ENCODE measurements at regions not wholly inside any gene's neighbourhood (a gene's known extent, or its start where the extent isn't known, plus 50 kb on each side); places are given as distances from the start of the nearest gene placed in this dataset.
A peak's percentile ranks its signal among the peaks of the same experiment; 100 is the strongest.

DNA sequence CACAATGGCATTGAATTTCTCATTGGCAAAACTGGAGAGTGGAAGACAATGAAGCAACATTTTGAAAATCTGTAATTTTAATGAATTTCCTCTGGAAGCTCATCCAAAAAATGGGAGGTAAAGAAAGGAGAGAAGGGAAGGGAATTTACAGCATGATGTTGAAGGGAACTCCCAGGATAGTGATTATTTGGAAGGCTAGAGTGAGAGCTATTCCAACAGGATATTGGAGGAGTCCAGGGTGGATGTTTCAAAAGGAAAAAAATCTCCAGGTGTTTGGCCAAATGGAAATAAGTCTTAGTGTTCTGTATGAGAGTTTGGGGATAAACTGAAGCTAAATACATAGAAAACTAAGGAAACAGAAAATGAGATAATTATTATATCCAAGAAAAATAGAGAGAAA, 106.2 kb downstream of the IZUMO3 start:
- no peak overlapping the region for H3K4me3 ChIP-seq (ENCODE audit: insufficient read depth, low read depth, low read length)

GRCh38 chr9:24438876-24439275, 106.8 kb downstream of the IZUMO3 start:
- Histone ChIP-seq H3K27me3 (ENCODE audit: control insufficient read depth, insufficient read depth, low read length, poor library complexity, severe bottlenecking) (no peaks in the 10 kb centered on the region), H3K27ac (ENCODE audit: insufficient read depth, low read depth, low read length, poor library complexity, severe bottlenecking) (no peak overlapping the region), H3K9me3 (ENCODE audit: control insufficient read depth, low read length) (no peaks in the 10 kb centered on the region), H3K36me3 (ENCODE audit: control insufficient read depth, insufficient read depth, low read length) (no peaks in the 10 kb centered on the region), H3K4me3 (ENCODE audit: insufficient read depth, low read depth, low read length) (no peak overlapping the region), H3K4me1 (ENCODE audit: control insufficient read depth, insufficient read depth, low read length) (no peaks in the 10 kb centered on the region)
- 92 to 95% methylated on average over 3 of the region's 3 CpGs for WGBS, 2 experiments

More for the DNA sequence above, 106.2 kb downstream of the IZUMO3 start:
- Histone ChIP-seq H3K27ac (ENCODE audit: insufficient read depth, low read depth, low read length, poor library complexity, severe bottlenecking) (no peak overlapping the region), H3K27me3 (ENCODE audit: control insufficient read depth, insufficient read depth, low read length, poor library complexity, severe bottlenecking) (no peaks in the 10 kb centered on the region), H3K36me3 (ENCODE audit: control insufficient read depth, insufficient read depth, low read length) (no peaks in the 10 kb centered on the region), H3K9me3 (ENCODE audit: control insufficient read depth, low read length) (no peaks in the 10 kb centered on the region), H3K4me1 (ENCODE audit: control insufficient read depth, insufficient read depth, low read length) (no peaks in the 10 kb centered on the region)

DNA sequence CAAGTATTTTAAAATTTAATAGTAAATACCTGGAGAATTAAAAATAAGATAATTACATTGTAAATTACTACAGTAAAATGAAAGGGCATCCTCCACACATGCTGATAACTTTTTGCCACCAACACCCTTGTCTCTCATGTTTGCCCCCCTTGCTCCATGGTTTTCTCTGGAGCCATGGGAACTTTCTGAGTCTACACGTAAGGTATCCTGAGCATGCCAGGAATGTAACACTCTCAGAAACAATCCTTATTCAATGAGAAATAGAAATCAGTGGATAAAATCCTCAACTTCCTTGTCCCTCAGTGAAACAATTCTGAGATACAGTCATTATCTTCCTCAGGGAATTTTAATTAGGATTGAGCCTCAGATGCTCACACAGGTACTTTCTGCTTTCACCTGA, 108.9 kb downstream of the IZUMO3 start:
- Histone ChIP-seq H3K36me3 (ENCODE audit: control insufficient read depth, insufficient read depth, low read length) (no peaks in the 10 kb centered on the region), H3K27ac (ENCODE audit: insufficient read depth, low read depth, low read length, poor library complexity, severe bottlenecking) (peak overlapping the region; percentile 36), H3K27me3 (ENCODE audit: control insufficient read depth, insufficient read depth, low read length, poor library complexity, severe bottlenecking) (no peaks in the 10 kb centered on the region), H3K4me1 (ENCODE audit: control insufficient read depth, insufficient read depth, low read length) (no peaks in the 10 kb centered on the region), H3K4me3 (ENCODE audit: insufficient read depth, low read depth, low read length) (no peak overlapping the region), H3K9me3 (ENCODE audit: control insufficient read depth, low read length) (no peaks in the 10 kb centered on the region)
- 50 to 65% methylated on average over 1 of the region's 1 CpG for WGBS, 2 experiments

- WGBS, 2 experiments: 100% methylated on average over 1 of the region's 1 CpG; no CpG with 5 or more reads in 1 of the 2 experiments
- Histone ChIP-seq H3K4me1 (ENCODE audit: control insufficient read depth, insufficient read depth, low read length) (no peaks in the 10 kb centered on the region), H3K27ac (ENCODE audit: insufficient read depth, low read depth, low read length, poor library complexity, severe bottlenecking) (no peak overlapping the region), H3K9me3 (ENCODE audit: control insufficient read depth, low read length) (no peaks in the 10 kb centered on the region), H3K4me3 (ENCODE audit: insufficient read depth, low read depth, low read length) (no peak overlapping the region), H3K36me3 (ENCODE audit: control insufficient read depth, insufficient read depth, low read length) (no peaks in the 10 kb centered on the region), H3K27me3 (ENCODE audit: control insufficient read depth, insufficient read depth, low read length, poor library complexity, severe bottlenecking) (no peaks in the 10 kb centered on the region)
These were observed 111.5 kb downstream of the IZUMO3 start for GRCh38 chr9:24434183-24434582.

DNA sequence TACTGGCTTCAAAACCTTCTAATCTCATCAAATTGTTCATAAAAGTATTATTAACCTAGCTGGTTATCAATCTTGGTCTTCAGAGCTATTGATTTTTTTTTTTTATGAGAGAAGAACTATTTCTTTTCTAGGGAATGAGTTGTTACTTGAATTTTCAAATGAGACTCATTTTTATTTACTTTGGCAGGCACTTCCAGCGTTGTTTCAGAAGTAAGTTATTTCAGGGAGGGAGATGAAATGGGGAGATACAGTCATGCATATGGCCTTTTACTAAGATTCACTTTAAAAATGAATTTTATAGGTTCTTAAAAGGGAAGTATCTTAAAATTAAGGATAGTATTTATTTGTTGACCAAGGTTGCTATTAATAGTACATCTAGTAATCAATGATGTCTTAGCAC, 129.6 kb downstream of the IZUMO3 start:
- WGBS, 2 experiments: 100% methylated on average over 1 of the region's 1 CpG
- Histone ChIP-seq H3K4me1 (ENCODE audit: control insufficient read depth, insufficient read depth, low read length) (no peaks in the 10 kb centered on the region), H3K36me3 (ENCODE audit: control insufficient read depth, insufficient read depth, low read length) (no peaks in the 10 kb centered on the region), H3K27me3 (ENCODE audit: control insufficient read depth, insufficient read depth, low read length, poor library complexity, severe bottlenecking) (no peaks in the 10 kb centered on the region), H3K4me3 (ENCODE audit: insufficient read depth, low read depth, low read length) (no peak overlapping the region), H3K9me3 (ENCODE audit: control insufficient read depth, low read length) (no peaks in the 10 kb centered on the region), H3K27ac (ENCODE audit: insufficient read depth, low read depth, low read length, poor library complexity, severe bottlenecking) (no peak overlapping the region)

- WGBS, 2 experiments: 80 to 89% methylated on average over 1 to 2 of the region's 2 CpGs
- H3K27me3 ChIP-seq (ENCODE audit: control insufficient read depth, insufficient read depth, low read length, poor library complexity, severe bottlenecking): no peaks in the 10 kb centered on the region
- no peaks in the 10 kb centered on the region for H3K9me3 ChIP-seq (ENCODE audit: control insufficient read depth, low read length)
- no peaks in the 10 kb centered on the region for H3K4me1 ChIP-seq (ENCODE audit: control insufficient read depth, insufficient read depth, low read length)
- H3K4me3 ChIP-seq (ENCODE audit: insufficient read depth, low read depth, low read length): no peak overlapping the region
- H3K27ac ChIP-seq (ENCODE audit: insufficient read depth, low read depth, low read length, poor library complexity, severe bottlenecking): no peak overlapping the region
- no peaks in the 10 kb centered on the region for H3K36me3 ChIP-seq (ENCODE audit: control insufficient read depth, insufficient read depth, low read length)
These were observed 132.0 kb downstream of the IZUMO3 start for GRCh38 chr9:24413651-24414050.

GRCh38 chr9:24398466-24398865, 147.2 kb downstream of the IZUMO3 start:
- Histone ChIP-seq H3K9me3 (ENCODE audit: control insufficient read depth, low read length) (no peaks in the 10 kb centered on the region), H3K4me1 (ENCODE audit: control insufficient read depth, insufficient read depth, low read length) (no peaks in the 10 kb centered on the region), H3K27me3 (ENCODE audit: control insufficient read depth, insufficient read depth, low read length, poor library complexity, severe bottlenecking) (no peaks in the 10 kb centered on the region), H3K4me3 (ENCODE audit: insufficient read depth, low read depth, low read length) (no peak overlapping the region), H3K36me3 (ENCODE audit: control insufficient read depth, insufficient read depth, low read length) (no peaks in the 10 kb centered on the region), H3K27ac (ENCODE audit: insufficient read depth, low read depth, low read length, poor library complexity, severe bottlenecking) (no peak overlapping the region)
- 63 to 64% methylated on average over 4 of the region's 4 CpGs for WGBS, 2 experiments

GRCh38 chr9:24391095-24391494, 154.6 kb downstream of the IZUMO3 start:
- Histone ChIP-seq H3K9me3 (ENCODE audit: control insufficient read depth, low read length) (no peaks in the 10 kb centered on the region), H3K27ac (ENCODE audit: insufficient read depth, low read depth, low read length, poor library complexity, severe bottlenecking) (no peak overlapping the region), H3K4me3 (ENCODE audit: insufficient read depth, low read depth, low read length) (no peak overlapping the region), H3K27me3 (ENCODE audit: control insufficient read depth, insufficient read depth, low read length, poor library complexity, severe bottlenecking) (no peaks in the 10 kb centered on the region), H3K36me3 (ENCODE audit: control insufficient read depth, insufficient read depth, low read length) (no peaks in the 10 kb centered on the region), H3K4me1 (ENCODE audit: control insufficient read depth, insufficient read depth, low read length) (no peaks in the 10 kb centered on the region)
- WGBS, 2 experiments: 96% methylated on average over 4 of the region's 4 CpGs

- Histone ChIP-seq H3K36me3 (ENCODE audit: control insufficient read depth, insufficient read depth, low read length) (no peaks in the 10 kb centered on the region), H3K4me1 (ENCODE audit: control insufficient read depth, insufficient read depth, low read length) (no peaks in the 10 kb centered on the region), H3K27me3 (ENCODE audit: control insufficient read depth, insufficient read depth, low read length, poor library complexity, severe bottlenecking) (no peaks in the 10 kb centered on the region), H3K27ac (ENCODE audit: insufficient read depth, low read depth, low read length, poor library complexity, severe bottlenecking) (no peak overlapping the region), H3K4me3 (ENCODE audit: insufficient read depth, low read depth, low read length) (no peak overlapping the region), H3K9me3 (ENCODE audit: control insufficient read depth, low read length) (no peaks in the 10 kb centered on the region)
- WGBS, 2 experiments: 92 to 97% methylated on average over 2 of the region's 2 CpGs
These were observed 160.6 kb downstream of the IZUMO3 start for GRCh38 chr9:24385077-24385476.

DNA sequence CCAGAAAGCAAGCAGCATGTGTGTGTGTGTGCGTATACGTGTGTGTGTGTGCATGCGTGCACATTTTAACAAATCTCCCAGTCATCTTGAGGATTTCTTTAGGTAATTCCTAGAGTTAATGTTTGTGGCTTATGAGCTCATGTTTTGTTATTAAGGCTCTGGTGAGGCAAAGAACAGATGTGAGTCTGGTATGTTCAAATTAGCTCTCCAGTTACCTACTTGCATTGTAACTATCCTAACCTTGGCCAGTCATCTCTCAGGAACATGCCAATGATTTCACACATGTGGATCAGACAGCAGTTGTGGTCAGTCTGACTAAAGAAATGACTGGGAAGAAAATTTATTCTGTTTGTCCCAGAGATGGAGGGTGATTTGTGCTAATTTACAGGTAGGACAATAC, 163.1 kb downstream of the IZUMO3 start:
- H3K27me3 ChIP-seq (ENCODE audit: control insufficient read depth, insufficient read depth, low read length, poor library complexity, severe bottlenecking): no peaks in the 10 kb centered on the region
- no peaks in the 10 kb centered on the region for H3K36me3 ChIP-seq (ENCODE audit: control insufficient read depth, insufficient read depth, low read length)
- 92% methylated on average over 3 of the region's 3 CpGs; no CpG with 5 or more reads in 1 of the 2 experiments for WGBS, 2 experiments
- no peak overlapping the region for H3K4me3 ChIP-seq (ENCODE audit: insufficient read depth, low read depth, low read length)
- no peaks in the 10 kb centered on the region for H3K9me3 ChIP-seq (ENCODE audit: control insufficient read depth, low read length)
- no peak overlapping the region for H3K27ac ChIP-seq (ENCODE audit: insufficient read depth, low read depth, low read length, poor library complexity, severe bottlenecking)
- no peaks in the 10 kb centered on the region for H3K4me1 ChIP-seq (ENCODE audit: control insufficient read depth, insufficient read depth, low read length)

GRCh38 chr9:24381205-24381604, 164.5 kb downstream of the IZUMO3 start:
- Histone ChIP-seq H3K4me1 (ENCODE audit: control insufficient read depth, insufficient read depth, low read length) (no peaks in the 10 kb centered on the region), H3K4me3 (ENCODE audit: insufficient read depth, low read depth, low read length) (no peak overlapping the region), H3K9me3 (ENCODE audit: control insufficient read depth, low read length) (no peaks in the 10 kb centered on the region), H3K27ac (ENCODE audit: insufficient read depth, low read depth, low read length, poor library complexity, severe bottlenecking) (no peak overlapping the region), H3K27me3 (ENCODE audit: control insufficient read depth, insufficient read depth, low read length, poor library complexity, severe bottlenecking) (no peaks in the 10 kb centered on the region), H3K36me3 (ENCODE audit: control insufficient read depth, insufficient read depth, low read length) (no peaks in the 10 kb centered on the region)
- WGBS, 2 experiments: 67 to 85% methylated on average over 1 of the region's 1 CpG
